OCI-LY7 (cell line): ENCODE measurements at regions not wholly inside any gene's neighbourhood (a gene's known extent, or its start where the extent isn't known, plus 50 kb on each side); places are given as distances from the start of the nearest gene placed in this dataset.
A peak's percentile ranks its signal among the peaks of the same experiment; 100 is the strongest.

Source experiments
- BruUV-seq: library from RNA; stranded (reverse); fragments of 400-500 nt; replicated peaks from 2 replicates; lab custom pipeline; 2021; lab: Mats Ljungman, UMichigan
- CTCF ChIA-PET: fragments of 300-600 bp; sonication (Branson Sonifier 250); formaldehyde crosslinking; loops from one replicate; lab custom pipeline; 2022; ENCODE audit warnings: antibody characterized with exemption; ENCODE audit not compliant: unreplicated experiment; lab: Charles Lee
- POLR2A ChIA-PET: fragments of 300-600 bp; sonication (Branson Sonifier 250); formaldehyde crosslinking; loops from one replicate; lab custom pipeline; 2022; ENCODE audit warnings: antibody characterized with exemption; lab: Charles Lee
- DNase-seq: peaks from one replicate; pipeline ENCODE4 v3.0.0-alpha.2; 2015; ENCODE audit warnings: low spot score
- H2AFZ ChIP-seq: fragments of 200-600 bp; sonication (generic), shearing (Covaris generic); 2 replicates; pipeline ENCODE4 v1.6.1; 2014; ENCODE audit warnings: mild to moderate bottlenecking, antibody characterized with exemption, low read length, moderate library complexity
- H3K27ac ChIP-seq: fragments of 200-600 bp; sonication (generic); 2 replicates; pipeline ENCODE4 v1.5.1; 2014; ENCODE audit warnings: mixed run types, low read depth, mild to moderate bottlenecking, moderate library complexity, low read length, inconsistent platforms; ENCODE audit not compliant: poor library complexity, severe bottlenecking
- H3K36me3 ChIP-seq: fragments of 200-600 bp; sonication (generic); 2 replicates; pipeline ENCODE4 v1.6.1; 2014; ENCODE audit warnings: mild to moderate bottlenecking, antibody characterized with exemption, low read length, moderate library complexity, mixed read lengths; ENCODE audit not compliant: insufficient read depth
- H3K4me1 ChIP-seq: fragments of 200-600 bp; sonication (generic); 2 replicates; pipeline ENCODE4 v1.5.1; 2014; ENCODE audit warnings: mild to moderate bottlenecking, low read length; ENCODE audit not compliant: insufficient read depth, poor library complexity, severe bottlenecking
- H3K4me2 ChIP-seq: fragments of 200-600 bp; sonication (generic); 2 replicates; pipeline ENCODE4 v1.6.1; 2014; ENCODE audit warnings: mild to moderate bottlenecking, low read length
- H3K4me3 ChIP-seq: fragments of 200-600 bp; sonication (generic); 2 replicates; pipeline ENCODE4 v1.5.1; 2014; ENCODE audit warnings: mild to moderate bottlenecking, low read depth, low read length; ENCODE audit not compliant: poor library complexity, severe bottlenecking
- H3K79me2 ChIP-seq: fragments of 200-600 bp; sonication (generic); 2 replicates; pipeline ENCODE4 v1.6.1; 2016; ENCODE audit warnings: low read depth, mild to moderate bottlenecking, low read length, moderate library complexity, mixed read lengths; ENCODE audit not compliant: insufficient read depth
- H3K9me2 ChIP-seq: fragments of 200-600 bp; sonication (generic); 2 replicates; pipeline ENCODE4 v1.6.1; 2016; ENCODE audit warnings: mild to moderate bottlenecking, low read length, mixed read lengths; ENCODE audit not compliant: insufficient read depth
- H3K9me3 ChIP-seq: fragments of 200-600 bp; sonication (generic); 2 replicates; pipeline ENCODE4 v1.6.1; 2014; ENCODE audit warnings: mild to moderate bottlenecking, mixed run types, low read length, mixed read lengths
- H4K20me1 ChIP-seq: fragments of 200-600 bp; sonication (generic); 2 replicates; pipeline ENCODE4 v1.6.1; 2014; ENCODE audit warnings: mild to moderate bottlenecking, antibody characterized with exemption, low read length, moderate library complexity, mixed read lengths; ENCODE audit not compliant: insufficient read depth
- EZH2phosphoT487 ChIP-seq: fragments of 200-600 bp; sonication (generic); IDR thresholded peaks from 2 replicates; pipeline ENCODE4 v1.6.1; 2018; ENCODE audit warnings: low read depth, borderline replicate concordance, mild to moderate bottlenecking, mixed run types, antibody characterized with exemption, low read length, moderate library complexity, mixed read lengths
- intact Hi-C: fragments of 100-400 bp; cut with micrococcal nuclease; formaldehyde crosslinking; loops from one replicate; pipeline ENCODE4 v1.10.0; 2022; ENCODE audit not compliant: unreplicated experiment
- TF ChIP-seq, protein P1 (sequence below): fragments of 200-600 bp; sonication (generic); conservative IDR thresholded peaks from 2 replicates; pipeline ENCODE4 v1.5.1; 2014; ENCODE audit warnings: mild to moderate bottlenecking, antibody characterized with exemption, low read length, moderate library complexity, mixed read lengths

DNA sequence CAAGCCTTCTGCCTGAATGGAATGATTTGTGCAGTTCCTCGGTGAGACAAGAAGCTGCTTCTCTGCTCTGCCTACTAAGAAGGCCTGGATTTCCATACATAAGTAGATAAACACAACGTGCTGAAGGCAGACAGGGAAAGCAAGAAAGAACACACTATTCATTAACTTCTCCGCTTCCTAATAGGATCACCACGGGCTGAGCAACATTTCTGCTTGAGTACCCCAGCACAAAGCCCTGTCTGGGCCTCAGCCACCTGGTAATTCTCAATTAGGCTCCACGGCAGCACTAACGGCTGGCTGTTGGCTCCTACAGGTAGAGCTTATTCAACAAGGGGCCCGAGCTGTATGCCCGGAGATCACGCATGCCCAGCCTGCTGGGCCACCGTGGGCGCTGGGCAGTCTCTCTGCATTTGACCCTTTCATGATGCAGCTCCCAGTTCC, 1156.6 kb downstream of the TBC1D22A start:
- Histone ChIP-seq H4K20me1 (no peaks in the 10 kb centered on the region), H3K4me3 (peak overlapping the region; percentile 55), H3K79me2 (no peaks in the 10 kb centered on the region), H3K4me2 (peak overlapping the region; percentile 79), H2AFZ (peak overlapping the region; percentile 51; the same call in 1 of the 2 replicates), H3K36me3 (no peaks in the 10 kb centered on the region; the same call in 1 of the 2 replicates), H3K27ac (peak overlapping the region; percentile 97), H3K9me2 (no peaks in the 10 kb centered on the region), H3K9me3 (peaks cover 11% of the 10 kb centered on the region; the same call in 1 of the 2 replicates), H3K4me1 (peaks cover 68% of the 10 kb centered on the region)
- POLR2A ChIA-PET, result interaction anchor here (0.8 to 1.5 kb wide), 4 partner anchors 10 to 128 kb away, joined by 3 to 7 read pairs (median 5); no protein-coding TSS in a partner anchor
- peak; percentile 92 for DNase-seq
- TF ChIP-seq EZH2phosphoT487, result no peak
- TF ChIP-seq, protein P1, sequence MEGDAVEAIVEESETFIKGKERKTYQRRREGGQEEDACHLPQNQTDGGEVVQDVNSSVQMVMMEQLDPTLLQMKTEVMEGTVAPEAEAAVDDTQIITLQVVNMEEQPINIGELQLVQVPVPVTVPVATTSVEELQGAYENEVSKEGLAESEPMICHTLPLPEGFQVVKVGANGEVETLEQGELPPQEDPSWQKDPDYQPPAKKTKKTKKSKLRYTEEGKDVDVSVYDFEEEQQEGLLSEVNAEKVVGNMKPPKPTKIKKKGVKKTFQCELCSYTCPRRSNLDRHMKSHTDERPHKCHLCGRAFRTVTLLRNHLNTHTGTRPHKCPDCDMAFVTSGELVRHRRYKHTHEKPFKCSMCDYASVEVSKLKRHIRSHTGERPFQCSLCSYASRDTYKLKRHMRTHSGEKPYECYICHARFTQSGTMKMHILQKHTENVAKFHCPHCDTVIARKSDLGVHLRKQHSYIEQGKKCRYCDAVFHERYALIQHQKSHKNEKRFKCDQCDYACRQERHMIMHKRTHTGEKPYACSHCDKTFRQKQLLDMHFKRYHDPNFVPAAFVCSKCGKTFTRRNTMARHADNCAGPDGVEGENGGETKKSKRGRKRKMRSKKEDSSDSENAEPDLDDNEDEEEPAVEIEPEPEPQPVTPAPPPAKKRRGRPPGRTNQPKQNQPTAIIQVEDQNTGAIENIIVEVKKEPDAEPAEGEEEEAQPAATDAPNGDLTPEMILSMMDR, result no peak
- no TSS peak for BruUV-seq
- intact Hi-C loops, result loop anchor here (1.0 to 10.0 kb wide), 4 partner anchors 47 to 576 kb away; no protein-coding TSS in a partner anchor
- CTCF ChIA-PET, result interaction anchor here (1.1 kb wide), 1 partner anchor 81 kb away, joined by 3 read pairs; no protein-coding TSS in a partner anchor

DNA sequence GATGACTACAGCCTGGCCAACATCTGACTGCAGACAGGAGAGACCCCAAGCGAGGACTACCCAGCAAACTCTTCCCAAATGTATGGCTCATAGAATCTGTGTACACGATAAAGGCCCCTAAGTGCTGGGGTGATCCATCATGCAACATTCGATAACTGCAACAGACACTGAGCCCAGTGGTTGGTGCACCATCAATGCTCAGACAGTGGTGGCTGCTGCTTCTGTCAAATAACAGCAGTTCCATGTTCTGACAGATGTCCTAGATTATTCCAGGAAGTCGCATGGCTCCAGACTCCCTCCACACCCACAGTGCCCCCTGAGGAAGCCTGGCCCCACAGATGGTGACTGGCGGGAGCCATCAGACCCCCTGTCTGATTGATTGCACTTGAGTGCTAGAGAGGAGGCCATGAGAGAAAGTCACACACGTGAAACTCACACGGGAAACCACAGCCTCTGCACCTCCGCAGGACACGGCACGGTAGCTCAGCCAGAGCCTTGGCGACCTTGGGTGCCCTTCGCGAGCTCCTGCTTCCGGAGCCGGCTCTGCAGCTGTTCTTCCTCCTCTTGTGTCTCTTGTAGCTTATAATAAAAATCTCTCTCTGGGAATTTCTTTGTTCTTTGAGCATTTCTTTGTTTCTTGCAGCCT, 1155.9 kb downstream of the TBC1D22A start:
- POLR2A ChIA-PET, result interaction anchor here (0.6 to 1.5 kb wide), 5 partner anchors 10 to 129 kb away, joined by 3 to 7 read pairs (median 5); no protein-coding TSS in a partner anchor
- H3K36me3 ChIP-seq, result no peaks in the 10 kb centered on the region; the same call in 1 of the 2 replicates
- H3K9me3 ChIP-seq, result 0 out of 2 replicates have a peak, but pooled peaks cover 5% of the 10 kb centered on the region
- H3K4me1 ChIP-seq, result peaks cover 68% of the 10 kb centered on the region
- H3K4me3 ChIP-seq, result peak overlapping the region; percentile 55
- H3K79me2 ChIP-seq, result no peaks in the 10 kb centered on the region
- CTCF ChIA-PET, result interaction anchor here (0.5 to 1.1 kb wide), 2 partner anchors 70 to 80 kb away, joined by 3 read pairs; no protein-coding TSS in a partner anchor
- peak overlapping the region; percentile 97 for H3K27ac ChIP-seq
- no TSS peak for BruUV-seq
- H4K20me1 ChIP-seq, result no peaks in the 10 kb centered on the region
- no peak for TF ChIP-seq EZH2phosphoT487
- TF ChIP-seq, protein P1, result peak; percentile 27; the same call in 1 of the 2 replicates
- no peaks in the 10 kb centered on the region for H3K9me2 ChIP-seq
- peak; percentile 94 for DNase-seq
- H2AFZ ChIP-seq, result peak overlapping the region; percentile 51; the same call in 1 of the 2 replicates
- intact Hi-C loops, result loop anchor here (1.0 to 10.0 kb wide), 5 partner anchors 46 to 576 kb away; no protein-coding TSS in a partner anchor
- H3K4me2 ChIP-seq, result peak overlapping the region; percentile 79
